ENCODE measurements at regions not wholly inside any gene's neighbourhood (a gene's known extent, or its start where the extent isn't known, plus 50 kb on each side); places are given as distances from the start of the nearest gene placed in this dataset.
A peak's percentile ranks its signal among the peaks of the same experiment; 100 is the strongest.

GRCh38 chr17:77717941-77718668, 240.4 kb upstream of the TNRC6C start:
- no peak for DNase-seq (ENCODE audit: extremely low read depth in 1 of 4, low spot score in 3 of 4)
- WGBS (ENCODE audit: insufficient coverage, low coverage, missing lambda C conversion rate) = 6% methylated on average over 11 of the region's 11 CpGs
- FAIRE-seq = no peak

GRCh38 chr17:77718669-77718961, 239.9 kb upstream of the TNRC6C start:
- intact Hi-C loops (cut with micrococcal nuclease) = no loop called here
- peaks cover 3 to 32% of the 10 kb centered on the region in 2 experiments for H3K27me3 ChIP-seq (ENCODE audit: control insufficient read depth in 2 of 2, insufficient read depth in 2 of 2, low read length in 2 of 2)
- WGBS (ENCODE audit: insufficient coverage, low coverage, missing lambda C conversion rate) = 54% methylated on average over 8 of the region's 10 CpGs
- in situ Hi-C loops (cut with MboI) = no loop called here
- H4K20me1 ChIP-seq (replicated peaks; ENCODE audit: control insufficient read depth, insufficient read depth, low read length) = no peaks in the 10 kb centered on the region
- ATAC-seq = no peak
- no peaks in the 10 kb centered on the region for H3K9me1 ChIP-seq (ENCODE audit: control insufficient read depth, insufficient read depth, low read length)
- H2AFZ ChIP-seq (ENCODE audit: low read depth, low read length) = no peak overlapping the region
- CTCF ChIA-PET (ENCODE audit: low intra/inter-chr PET ratio) = no interaction called here
- DNase-seq (ENCODE audit: extremely low read depth in 1 of 4, low spot score in 3 of 4) = no peak
- TF ChIP-seq ASH1L (IDR thresholded peaks at IDR 0.05; ENCODE audit: borderline replicate concordance, low read depth, partially characterized antibody) (no peak), MAX (CRISPR knock-in tag; IDR thresholded peaks at IDR 0.05) (peak; percentile 61; the same call in 1 of the 2 replicates), ELF2 (CRISPR knock-in tag; IDR thresholded peaks at IDR 0.05) (no peak)
- POLR2A ChIA-PET = interaction anchor here (0.6 kb wide), 1 partner anchor 300 kb away, joined by 3 read pairs; no protein-coding TSS in a partner anchor
- no peaks in the 10 kb centered on the region for H3K4me1 ChIP-seq (replicated peaks in 1 of 2; ENCODE audit: control insufficient read depth in 2 of 2, insufficient read depth in 2 of 2, low read length in 2 of 2)
- BruUV-seq (replicated peaks) = no TSS peak
- H3K79me2 ChIP-seq (ENCODE audit: control insufficient read depth, insufficient read depth, low read length) = no peaks in the 10 kb centered on the region
- no peak for FAIRE-seq
- no peak overlapping the region; the same call in 2 of the 3 replicates for H3K27ac ChIP-seq (ENCODE audit: extremely low read depth, low read depth, low read length)
- H3K9ac ChIP-seq (ENCODE audit: insufficient read depth in 1 of 2, low read depth in 2 of 2, low read length in 2 of 2) = no peak overlapping the region
- H3K4me2 ChIP-seq (ENCODE audit: insufficient read depth, low read length) = no peak overlapping the region
- H3K36me3 ChIP-seq (ENCODE audit: control insufficient read depth, insufficient read depth, low read length) = no peaks in the 10 kb centered on the region
- H3K9me3 ChIP-seq (replicated peaks; ENCODE audit: control insufficient read depth, insufficient read depth, low read depth, low read length) = peaks cover 4% of the 10 kb centered on the region; the same call in 1 of the 2 replicates
- H3K4me3 ChIP-seq = no peak overlapping the region

More at GRCh38 chr17:77717941-77718668, 240.4 kb upstream of the TNRC6C start:
- H3K27me3 ChIP-seq (ENCODE audit: control insufficient read depth in 2 of 2, insufficient read depth in 2 of 2, low read length in 2 of 2) = peaks cover 0 to 27% of the 10 kb centered on the region in 2 experiments
- H3K27ac ChIP-seq (ENCODE audit: extremely low read depth, low read depth, low read length) = no peak overlapping the region; the same call in 2 of the 3 replicates
- H3K9ac ChIP-seq (ENCODE audit: insufficient read depth in 1 of 2, low read depth in 2 of 2, low read length in 2 of 2) = no peak overlapping the region
- H2AFZ ChIP-seq (ENCODE audit: low read depth, low read length) = no peak overlapping the region
- no TSS peak for BruUV-seq (replicated peaks)
- no peaks in the 10 kb centered on the region for H3K4me1 ChIP-seq (replicated peaks in 1 of 2; ENCODE audit: control insufficient read depth in 2 of 2, insufficient read depth in 2 of 2, low read length in 2 of 2)
- no peaks in the 10 kb centered on the region for H4K20me1 ChIP-seq (replicated peaks; ENCODE audit: control insufficient read depth, insufficient read depth, low read length)
- intact Hi-C loops (cut with micrococcal nuclease) = no loop called here
- CTCF ChIA-PET (ENCODE audit: low intra/inter-chr PET ratio) = no interaction called here
- H3K9me3 ChIP-seq (replicated peaks; ENCODE audit: control insufficient read depth, insufficient read depth, low read depth, low read length) = peaks cover 4% of the 10 kb centered on the region; the same call in 1 of the 2 replicates
- TF ChIP-seq PCBP2 (IDR thresholded peaks at IDR 0.05; ENCODE audit: low read depth, low read length, poor library complexity, severe bottlenecking) = no peak
- 0 out of 4 replicates have a peak, but pooled peaks of 1 of the 2 experiments have one; percentile 13 for TF ChIP-seq HDAC1 (IDR thresholded peaks at IDR 0.05)
- no peaks in the 10 kb centered on the region for H3K79me2 ChIP-seq (ENCODE audit: control insufficient read depth, insufficient read depth, low read length)
- H3K4me3 ChIP-seq = no peak overlapping the region
- H3K9me1 ChIP-seq (ENCODE audit: control insufficient read depth, insufficient read depth, low read length) = no peaks in the 10 kb centered on the region
- H3K36me3 ChIP-seq (ENCODE audit: control insufficient read depth, insufficient read depth, low read length) = no peaks in the 10 kb centered on the region
- no peak for ATAC-seq
- POLR2A ChIA-PET = no interaction called here
- H3K4me2 ChIP-seq (ENCODE audit: insufficient read depth, low read length) = no peak overlapping the region
- in situ Hi-C loops (cut with MboI) = no loop called here
